Keratinocyte (primary cell): ENCODE measurements at regions not wholly inside any gene's neighbourhood (a gene's known extent, or its start where the extent isn't known, plus 50 kb on each side); places are given as distances from the start of the nearest gene placed in this dataset.

Experiments
- DNase-seq: peaks from one replicate; pipeline ENCODE4 v3.0.0-alpha.2; 2011; ENCODE audit warnings: low read depth, missing footprints, low spot score
- FAIRE-seq: peaks from 2 replicates; lab custom pipeline; 2011; peaks lifted over from hg19 to GRCh38; lab: Jason Lieb, UNC
- H2AFZ ChIP-seq: 2 replicates; pipeline ENCODE4 v1.6.0; 2012; ENCODE audit warnings: low read length, control low read depth, inconsistent platforms; ENCODE audit not compliant: control insufficient read depth
- H3K27ac ChIP-seq: 2 replicates; pipeline ENCODE4 v1.5.1; 2011; ENCODE audit warnings: low read length; ENCODE audit not compliant: control insufficient read depth, insufficient read depth
- H3K27me3 ChIP-seq: 3 replicates; pipeline ENCODE4 v1.6.0; 2011; ENCODE audit warnings: low read length; ENCODE audit not compliant: control insufficient read depth, insufficient read depth; ENCODE audit errors: extremely low read depth
- H3K36me3 ChIP-seq, 2 experiments: 2 replicates in 1 of 2; 3 replicates in 1 of 2; pipeline ENCODE4 v1.5.1; 2011; ENCODE audit warnings: low read length in 2 of 2, mild to moderate bottlenecking in 1 of 2; ENCODE audit not compliant: control insufficient read depth in 2 of 2, insufficient read depth in 2 of 2; ENCODE audit errors: extremely low read depth in 1 of 2
- H3K4me1 ChIP-seq: 3 replicates; pipeline ENCODE4 v1.5.1; 2011; ENCODE audit warnings: low read length; ENCODE audit not compliant: control insufficient read depth, insufficient read depth; ENCODE audit errors: extremely low read depth
- H3K4me2 ChIP-seq: 3 replicates; pipeline ENCODE4 v1.6.0; 2011; ENCODE audit warnings: low read depth, low read length; ENCODE audit not compliant: control insufficient read depth, insufficient read depth; ENCODE audit errors: extremely low read depth
- H3K4me3 ChIP-seq, 3 experiments: fragments of 200-600 bp in 1 of 3; sonication (generic) in 1 of 3; 2 replicates in 2 of 3; 3 replicates in 1 of 3; pipeline ENCODE4 v1.5.1; 2011 to 2016; ENCODE audit warnings: low read length in 3 of 3, mild to moderate bottlenecking in 3 of 3, control low read depth in 2 of 3, inconsistent platforms in 1 of 3, low read depth in 1 of 3, mixed read lengths in 1 of 3, mixed run types in 1 of 3, moderate library complexity in 1 of 3; ENCODE audit not compliant: control insufficient read depth in 2 of 3, insufficient read depth in 2 of 3; ENCODE audit errors: extremely low read depth in 1 of 3
- H3K79me2 ChIP-seq: 2 replicates; pipeline ENCODE4 v1.6.0; 2012; ENCODE audit warnings: low read length; ENCODE audit not compliant: control insufficient read depth, insufficient read depth
- H3K9ac ChIP-seq: 3 replicates; pipeline ENCODE4 v1.6.0; 2011; ENCODE audit warnings: low read length; ENCODE audit not compliant: control insufficient read depth, insufficient read depth; ENCODE audit errors: extremely low read depth
- H3K9me1 ChIP-seq: 3 replicates; pipeline ENCODE4 v1.6.0; 2011; ENCODE audit warnings: low read length; ENCODE audit not compliant: control insufficient read depth, insufficient read depth; ENCODE audit errors: extremely low read depth
- H3K9me3 ChIP-seq: 2 replicates; pipeline ENCODE4 v1.5.1; 2012; ENCODE audit warnings: low read depth, low read length; ENCODE audit not compliant: control insufficient read depth
- H4K20me1 ChIP-seq: 3 replicates; pipeline ENCODE4 v1.6.0; 2011; ENCODE audit warnings: low read length; ENCODE audit not compliant: control insufficient read depth, insufficient read depth; ENCODE audit errors: extremely low read depth
- EZH2 ChIP-seq: IDR thresholded peaks from one replicate; pipeline ENCODE4 v1.6.1; 2012; ENCODE audit warnings: inconsistent platforms, mild to moderate bottlenecking, low read length, moderate library complexity
- dilution Hi-C: fragments of 300-500 bp; cut with MboI; formaldehyde crosslinking; loops from one replicate; pipeline ENCODE4 v1.7.0; 2020; ENCODE audit warnings: low sequenced_read_pairs; ENCODE audit not compliant: extremely low pct_ligation_motif_present
- TF ChIP-seq, protein P1 (sequence below), 3 experiments: IDR thresholded peaks in 1 of 3; conservative IDR thresholded peaks in 1 of 3; optimal IDR thresholded peaks in 1 of 3; 2 replicates in 2 of 3; 3 replicates in 1 of 3; pipeline versions ENCODE3 to v1.5.1; 2011; ENCODE audit warnings: low read length in 3 of 3, mild to moderate bottlenecking in 3 of 3, moderate library complexity in 2 of 3, control low read depth in 1 of 3, inconsistent platforms in 1 of 3; ENCODE audit not compliant: insufficient read depth in 2 of 3; ENCODE audit errors: extremely low read depth in 1 of 3

DNA sequence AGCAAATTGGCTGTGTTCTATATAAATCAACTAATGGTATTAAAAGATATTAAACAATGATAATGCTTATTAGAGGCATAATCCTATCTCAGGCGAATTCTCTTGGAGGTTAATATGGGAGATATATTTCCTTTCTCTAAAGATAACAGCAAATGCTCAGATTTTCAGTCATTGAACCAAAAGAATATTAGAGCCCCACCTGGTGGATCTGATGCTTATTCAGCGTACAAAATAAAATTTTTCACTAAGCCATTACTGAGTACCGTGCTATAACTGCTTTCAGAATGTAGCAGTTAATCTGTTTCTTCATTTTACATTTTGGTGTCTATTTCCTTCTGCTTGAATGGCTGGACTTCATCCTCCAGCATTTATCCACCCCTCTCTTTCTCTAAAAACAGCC, 143.3 kb upstream of the IPO5 start:
- no peaks in the 10 kb centered on the region for H3K36me3 ChIP-seq
- dilution Hi-C loops, result no loop called here
- no peaks in the 10 kb centered on the region for H3K4me1 ChIP-seq
- no peak overlapping the region for H3K27ac ChIP-seq
- no peak for FAIRE-seq
- no peaks in the 10 kb centered on the region for H3K79me2 ChIP-seq
- H3K27me3 ChIP-seq, result no peaks in the 10 kb centered on the region
- no peak overlapping the region for H3K4me3 ChIP-seq
- H3K4me2 ChIP-seq, result no peak overlapping the region
- TF ChIP-seq EZH2, result no peak
- TF ChIP-seq, protein P1, sequence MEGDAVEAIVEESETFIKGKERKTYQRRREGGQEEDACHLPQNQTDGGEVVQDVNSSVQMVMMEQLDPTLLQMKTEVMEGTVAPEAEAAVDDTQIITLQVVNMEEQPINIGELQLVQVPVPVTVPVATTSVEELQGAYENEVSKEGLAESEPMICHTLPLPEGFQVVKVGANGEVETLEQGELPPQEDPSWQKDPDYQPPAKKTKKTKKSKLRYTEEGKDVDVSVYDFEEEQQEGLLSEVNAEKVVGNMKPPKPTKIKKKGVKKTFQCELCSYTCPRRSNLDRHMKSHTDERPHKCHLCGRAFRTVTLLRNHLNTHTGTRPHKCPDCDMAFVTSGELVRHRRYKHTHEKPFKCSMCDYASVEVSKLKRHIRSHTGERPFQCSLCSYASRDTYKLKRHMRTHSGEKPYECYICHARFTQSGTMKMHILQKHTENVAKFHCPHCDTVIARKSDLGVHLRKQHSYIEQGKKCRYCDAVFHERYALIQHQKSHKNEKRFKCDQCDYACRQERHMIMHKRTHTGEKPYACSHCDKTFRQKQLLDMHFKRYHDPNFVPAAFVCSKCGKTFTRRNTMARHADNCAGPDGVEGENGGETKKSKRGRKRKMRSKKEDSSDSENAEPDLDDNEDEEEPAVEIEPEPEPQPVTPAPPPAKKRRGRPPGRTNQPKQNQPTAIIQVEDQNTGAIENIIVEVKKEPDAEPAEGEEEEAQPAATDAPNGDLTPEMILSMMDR (optimal IDR thresholded peaks at IDR 0.05 in 1 of 3, IDR thresholded peaks at IDR 0.05 in 1 of 3, conservative IDR thresholded peaks at IDR 0.05 in 1 of 3; ENCODE audit: extremely low read depth in 1 of 3, insufficient read depth in 2 of 3, low read length in 3 of 3), result no peak
- no peaks in the 10 kb centered on the region for H3K9me1 ChIP-seq
- DNase-seq, result no peak
- no peaks in the 10 kb centered on the region for H4K20me1 ChIP-seq
- H3K9me3 ChIP-seq, result no peaks in the 10 kb centered on the region
- H3K9ac ChIP-seq, result no peak overlapping the region
- no peak overlapping the region for H2AFZ ChIP-seq

DNA sequence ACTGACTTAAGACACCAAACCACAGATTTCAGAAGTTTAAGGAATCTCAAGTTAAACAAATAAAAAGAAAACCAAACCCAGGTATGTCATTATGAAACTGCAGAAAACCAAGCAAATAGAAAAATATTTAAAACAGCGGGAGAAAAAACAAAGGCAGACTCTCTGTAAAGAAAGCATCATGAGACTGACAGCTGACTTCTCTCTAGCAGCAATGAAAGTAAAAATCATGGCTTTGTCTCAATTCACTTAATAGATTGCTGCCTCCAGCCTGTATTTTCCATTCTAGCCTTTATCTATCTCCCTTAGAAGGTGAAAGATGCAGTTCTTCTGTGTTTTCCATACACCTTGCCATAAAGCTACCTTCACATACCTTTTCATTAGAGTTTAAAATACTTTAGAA, 131.1 kb upstream of the IPO5 start:
- FAIRE-seq, result no peak
- dilution Hi-C loops, result no loop called here
- Histone ChIP-seq H2AFZ (no peak overlapping the region), H3K4me3 (no peak overlapping the region), H3K4me1 (no peaks in the 10 kb centered on the region), H3K27ac (no peak overlapping the region), H3K27me3 (no peaks in the 10 kb centered on the region), H3K79me2 (no peaks in the 10 kb centered on the region), H4K20me1 (no peaks in the 10 kb centered on the region), H3K9ac (no peak overlapping the region), H3K4me2 (no peak overlapping the region), H3K36me3 (no peaks in the 10 kb centered on the region), H3K9me3 (no peaks in the 10 kb centered on the region), H3K9me1 (no peaks in the 10 kb centered on the region)
- TF ChIP-seq, protein P1 (optimal IDR thresholded peaks at IDR 0.05 in 1 of 3, IDR thresholded peaks at IDR 0.05 in 1 of 3, conservative IDR thresholded peaks at IDR 0.05 in 1 of 3; ENCODE audit: extremely low read depth in 1 of 3, insufficient read depth in 2 of 3, low read length in 3 of 3), result no peak
- no peak for TF ChIP-seq EZH2
- no peak for DNase-seq
